Mononuclear cell (primary cell): ENCODE measurements at regions not wholly inside any gene's neighbourhood (a gene's known extent, or its start where the extent isn't known, plus 50 kb on each side); places are given as distances from the start of the nearest gene placed in this dataset.

Experiments
- H3K27me3 ChIP-seq: 2 replicates; pipeline ENCODE4 v1.6.0; 2011; ENCODE audit warnings: low read length, control low read depth; ENCODE audit not compliant: insufficient read depth
- H3K4me1 ChIP-seq: 2 replicates; pipeline ENCODE4 v1.5.1; 2011; ENCODE audit warnings: mild to moderate bottlenecking, low read length, control low read depth; ENCODE audit not compliant: insufficient read depth
- H3K4me3 ChIP-seq: 2 replicates; pipeline ENCODE4 v1.5.1; 2011; ENCODE audit warnings: mild to moderate bottlenecking, low read length, moderate library complexity
- H3K9me3 ChIP-seq: 2 replicates; pipeline ENCODE4 v1.5.1; 2011; ENCODE audit warnings: low read depth, mild to moderate bottlenecking, control low read depth, low read length

GRCh38 chr4:156593464-156593863 is 378.1 kb downstream of the PDGFC start:
- Histone ChIP-seq H3K9me3 (no peaks in the 10 kb centered on the region), H3K27me3 (no peaks in the 10 kb centered on the region), H3K4me1 (peaks cover 3% of the 10 kb centered on the region), H3K4me3 (no peak overlapping the region)

- H3K27me3 ChIP-seq = no peaks in the 10 kb centered on the region
- H3K4me1 ChIP-seq = no peaks in the 10 kb centered on the region
- H3K9me3 ChIP-seq = no peaks in the 10 kb centered on the region
- H3K4me3 ChIP-seq = no peak overlapping the region
Measured at GRCh38 chr4:156591679-156592078, 379.9 kb downstream of the PDGFC start.

GRCh38 chr4:156584100-156584499 is 387.5 kb downstream of the PDGFC start:
- Histone ChIP-seq H3K4me3 (no peak overlapping the region), H3K27me3 (no peaks in the 10 kb centered on the region), H3K4me1 (no peaks in the 10 kb centered on the region), H3K9me3 (no peaks in the 10 kb centered on the region)

- no peak overlapping the region for H3K4me3 ChIP-seq
- H3K4me1 ChIP-seq = no peaks in the 10 kb centered on the region
- H3K27me3 ChIP-seq = no peaks in the 10 kb centered on the region
- no peaks in the 10 kb centered on the region for H3K9me3 ChIP-seq
Measured at GRCh38 chr4:156583265-156583664, 388.3 kb downstream of the PDGFC start.

- Histone ChIP-seq H3K4me1 (no peaks in the 10 kb centered on the region), H3K27me3 (no peaks in the 10 kb centered on the region), H3K9me3 (no peaks in the 10 kb centered on the region), H3K4me3 (no peak overlapping the region)
Measured at GRCh38 chr4:156581282-156582063, 390.1 kb downstream of the PDGFC start.

GRCh38 chr4:156578713-156579112 is 392.9 kb downstream of the PDGFC start:
- no peaks in the 10 kb centered on the region for H3K4me1 ChIP-seq
- no peaks in the 10 kb centered on the region for H3K9me3 ChIP-seq
- no peak overlapping the region for H3K4me3 ChIP-seq
- no peaks in the 10 kb centered on the region for H3K27me3 ChIP-seq

GRCh38 chr4:156578005-156578404 is 393.6 kb downstream of the PDGFC start:
- no peaks in the 10 kb centered on the region for H3K4me1 ChIP-seq
- no peaks in the 10 kb centered on the region for H3K27me3 ChIP-seq
- H3K9me3 ChIP-seq = no peaks in the 10 kb centered on the region
- no peak overlapping the region for H3K4me3 ChIP-seq

GRCh38 chr4:156576946-156577345 is 394.7 kb downstream of the PDGFC start:
- H3K4me3 ChIP-seq = no peak overlapping the region
- no peaks in the 10 kb centered on the region for H3K4me1 ChIP-seq
- H3K27me3 ChIP-seq = no peaks in the 10 kb centered on the region
- H3K9me3 ChIP-seq = no peaks in the 10 kb centered on the region

GRCh38 chr4:156575430-156576073 is 396.0 kb downstream of the PDGFC start:
- Histone ChIP-seq H3K9me3 (no peaks in the 10 kb centered on the region), H3K4me1 (no peaks in the 10 kb centered on the region), H3K4me3 (no peak overlapping the region), H3K27me3 (no peaks in the 10 kb centered on the region)

- Histone ChIP-seq H3K4me3 (no peak overlapping the region), H3K9me3 (no peaks in the 10 kb centered on the region), H3K4me1 (no peaks in the 10 kb centered on the region), H3K27me3 (no peaks in the 10 kb centered on the region)
Measured at GRCh38 chr4:156571146-156571545, 400.5 kb downstream of the PDGFC start.

- H3K27me3 ChIP-seq = no peaks in the 10 kb centered on the region
- no peak overlapping the region for H3K4me3 ChIP-seq
- no peaks in the 10 kb centered on the region for H3K4me1 ChIP-seq
- H3K9me3 ChIP-seq = no peaks in the 10 kb centered on the region
Measured at GRCh38 chr4:156569535-156569934, 402.1 kb downstream of the PDGFC start.

GRCh38 chr4:156568484-156568883 is 403.1 kb downstream of the PDGFC start:
- Histone ChIP-seq H3K4me3 (no peak overlapping the region), H3K4me1 (no peaks in the 10 kb centered on the region), H3K27me3 (no peaks in the 10 kb centered on the region), H3K9me3 (no peaks in the 10 kb centered on the region)

- Histone ChIP-seq H3K4me1 (no peaks in the 10 kb centered on the region), H3K9me3 (no peaks in the 10 kb centered on the region), H3K27me3 (no peaks in the 10 kb centered on the region), H3K4me3 (no peak overlapping the region)
Measured at GRCh38 chr4:156568041-156568440, 403.6 kb downstream of the PDGFC start.

- Histone ChIP-seq H3K4me3 (no peak overlapping the region), H3K4me1 (no peaks in the 10 kb centered on the region), H3K9me3 (no peaks in the 10 kb centered on the region), H3K27me3 (no peaks in the 10 kb centered on the region)
Measured at GRCh38 chr4:156560701-156561100, 410.9 kb downstream of the PDGFC start.

- no peaks in the 10 kb centered on the region for H3K9me3 ChIP-seq
- no peak overlapping the region for H3K4me3 ChIP-seq
- H3K27me3 ChIP-seq = no peaks in the 10 kb centered on the region
- no peaks in the 10 kb centered on the region for H3K4me1 ChIP-seq
Measured at GRCh38 chr4:156559346-156559745, 412.3 kb downstream of the PDGFC start.
